Liver (tissue), 8 donors: ENCODE measurements at regions not wholly inside any gene's neighbourhood (a gene's known extent, or its start where the extent isn't known, plus 50 kb on each side); places are given as distances from the start of the nearest gene placed in this dataset.

ENCODE experiments used
- DNase-seq: peaks from one replicate; pipeline ENCODE4 v3.0.0-alpha.2; 2017; ENCODE audit warnings: low spot score
- H3K27ac ChIP-seq, 2 donors: one replicate each; pipeline ENCODE4 v1.7.0; 2013; ENCODE audit warnings: inconsistent platforms in 2 of 2, low read length in 2 of 2, control low read depth in 1 of 2, low read depth in 1 of 2, mild to moderate bottlenecking in 1 of 2
- H3K27me3 ChIP-seq, 4 donors: one replicate each; pipeline versions ENCODE4 v1.6.1 to v1.7.0; 2013; ENCODE audit warnings: low read length in 3 of 4, inconsistent platforms in 1 of 4, mild to moderate bottlenecking in 1 of 4, moderate library complexity in 1 of 4; ENCODE audit not compliant: control insufficient read depth in 4 of 4, insufficient read depth in 4 of 4
- H3K36me3 ChIP-seq, 4 donors: one replicate each; pipeline versions ENCODE4 v1.6.1 to v1.7.0; 2013; ENCODE audit warnings: low read length in 3 of 4, mild to moderate bottlenecking in 3 of 4, low read depth in 1 of 4, moderate library complexity in 1 of 4; ENCODE audit not compliant: control insufficient read depth in 4 of 4, insufficient read depth in 3 of 4
- H3K4me1 ChIP-seq, 4 donors: one replicate each; pipeline versions ENCODE4 v1.6.1 to v1.7.0; 2013; ENCODE audit warnings: low read length in 3 of 4, mild to moderate bottlenecking in 3 of 4, moderate library complexity in 1 of 4; ENCODE audit not compliant: control insufficient read depth in 4 of 4, insufficient read depth in 4 of 4
- H3K4me3 ChIP-seq, 3 donors: one replicate each; pipeline versions ENCODE4 v1.6.1 to v1.7.0; 2013; ENCODE audit warnings: low read length in 3 of 3, control low read depth in 1 of 3, low read depth in 1 of 3, mild to moderate bottlenecking in 1 of 3
- H3K9ac ChIP-seq, 2 donors: one replicate each; pipeline ENCODE4 v1.7.0; 2013; ENCODE audit warnings: low read length in 2 of 2, mild to moderate bottlenecking in 2 of 2, moderate library complexity in 2 of 2, control low read depth in 1 of 2, low read depth in 1 of 2
- H3K9me3 ChIP-seq, 4 donors: one replicate each; pipeline versions ENCODE4 v1.6.1 to v1.7.0; 2013; ENCODE audit warnings: low read length in 3 of 4; ENCODE audit not compliant: control insufficient read depth in 4 of 4
- ATF3 ChIP-seq: IDR thresholded peaks from 2 replicates; pipeline ENCODE4 v1.6.1; 2016; ENCODE audit warnings: antibody characterized with exemption
- CTCF ChIP-seq: fragments of 150-350 bp; IDR thresholded peaks from 2 replicates; pipeline ENCODE4 v1.5.1; 2017; ENCODE audit warnings: improper control_type of control experiment, low read depth, low read length; ENCODE audit not compliant: missing input control
- EGR1 ChIP-seq, 2 donors: IDR thresholded peaks; 2 replicates each; pipeline ENCODE4 v1.6.1; 2016 to 2018; ENCODE audit warnings: antibody characterized with exemption in 2 of 2, low read depth in 2 of 2
- FOXA1 ChIP-seq: IDR thresholded peaks from 2 replicates; pipeline ENCODE4 v1.6.1; 2016; ENCODE audit warnings: antibody characterized with exemption
- FOXA2 ChIP-seq: IDR thresholded peaks from 2 replicates; pipeline ENCODE4 v1.6.1; 2016; ENCODE audit warnings: antibody characterized with exemption
- GABPA ChIP-seq, 2 donors: IDR thresholded peaks in 1 of 2; conservative IDR thresholded peaks in 1 of 2; 2 replicates each; pipeline ENCODE4 v1.6.1; 2016; ENCODE audit warnings: antibody characterized with exemption in 2 of 2, mild to moderate bottlenecking in 1 of 2, moderate library complexity in 1 of 2
- HNF4A ChIP-seq, 2 donors: conservative IDR thresholded peaks; 2 replicates each; pipeline ENCODE4 v1.6.1; 2016; ENCODE audit warnings: antibody characterized with exemption in 2 of 2, mild to moderate bottlenecking in 2 of 2
- HNF4G ChIP-seq: IDR thresholded peaks from 2 replicates; pipeline ENCODE4 v1.6.1; 2016; ENCODE audit warnings: antibody characterized with exemption
- JUND ChIP-seq, 2 donors: IDR thresholded peaks; 2 replicates each; pipeline ENCODE4 v1.6.1; 2016; ENCODE audit warnings: antibody characterized with exemption in 2 of 2
- MAX ChIP-seq: IDR thresholded peaks from 2 replicates; pipeline ENCODE4 v1.6.1; 2016; ENCODE audit warnings: antibody characterized with exemption
- NR2F2 ChIP-seq: IDR thresholded peaks from 2 replicates; pipeline ENCODE4 v1.6.1; 2016; ENCODE audit warnings: antibody characterized with exemption
- RAD21 ChIP-seq, 2 donors: IDR thresholded peaks; 2 replicates each; pipeline ENCODE4 v1.6.1; 2016; ENCODE audit warnings: antibody characterized with exemption in 2 of 2, mild to moderate bottlenecking in 2 of 2
- REST ChIP-seq: IDR thresholded peaks from 2 replicates; pipeline ENCODE4 v1.6.1; 2016; ENCODE audit warnings: antibody characterized with exemption, mild to moderate bottlenecking
- RXRA ChIP-seq, 2 donors: IDR thresholded peaks; 2 replicates each; pipeline ENCODE4 v1.6.1; 2017 to 2018; ENCODE audit warnings: antibody characterized with exemption in 2 of 2, mild to moderate bottlenecking in 1 of 2
- SP1 ChIP-seq: IDR thresholded peaks from 2 replicates; pipeline ENCODE4 v1.6.1; 2018; ENCODE audit warnings: antibody characterized with exemption, mild to moderate bottlenecking
- TAF1 ChIP-seq: conservative IDR thresholded peaks from 2 replicates; pipeline ENCODE4 v1.6.1; 2016; ENCODE audit warnings: antibody characterized with exemption, mild to moderate bottlenecking
- YY1 ChIP-seq: IDR thresholded peaks from 2 replicates; pipeline ENCODE4 v1.6.1; 2016; ENCODE audit warnings: antibody characterized with exemption, mild to moderate bottlenecking
- ZBTB33 ChIP-seq: IDR thresholded peaks from 2 replicates; pipeline ENCODE4 v1.6.1; 2016; ENCODE audit warnings: antibody characterized with exemption
- WGBS: extraction: QIAGEN DNeasy Blood & Tissue Kit; methylation state at CpG from one replicate; pipeline ENCODE4 v1.1.7; 2013; 5-methylcytosine and 5-hydroxymethylcytosine counted together
- donor health status: healthy.
- donor health status: healthy.
- donor health status: healthy.
- donor health status: healthy.
- donor health status: healthy.

GRCh38 chr4:141914746-141915145 lies 278.4 kb downstream of the IL15 start:
- Histone ChIP-seq H3K9me3 (no peaks in the 10 kb centered on the region), H3K4me1 (no peaks in the 10 kb centered on the region), H3K27me3 (no peaks in the 10 kb centered on the region), H3K4me3 (no peak overlapping the region), H3K27ac (no peak overlapping the region), H3K36me3 (no peaks in the 10 kb centered on the region), H3K9ac (no peak overlapping the region)
- no peak for DNase-seq
- TF ChIP-seq ZBTB33, result no peak
- TF ChIP-seq NR2F2, result no peak
- WGBS, result 84% methylated on average over 1 of the region's 1 CpG

GRCh38 chr4:141919649-141920048 lies 283.3 kb downstream of the IL15 start:
- DNase-seq, result no peak
- TF ChIP-seq FOXA1, result no peak
- TF ChIP-seq YY1, result no peak
- TF ChIP-seq NR2F2, result no peak
- no peak for TF ChIP-seq TAF1
- no peak for TF ChIP-seq HNF4G
- TF ChIP-seq HNF4A (conservative IDR thresholded peaks at IDR 0.05), result no peak
- no peak for TF ChIP-seq FOXA2
- 75% methylated on average over 3 of the region's 3 CpGs for WGBS

GRCh38 chr4:141921293-141921692 lies 284.9 kb downstream of the IL15 start:
- no peak for DNase-seq

More at GRCh38 chr4:141919649-141920048, 283.3 kb downstream of the IL15 start:
- H3K4me1 ChIP-seq, result no peaks in the 10 kb centered on the region
- no peak overlapping the region for H3K9ac ChIP-seq
- H3K36me3 ChIP-seq, result no peaks in the 10 kb centered on the region
- H3K27ac ChIP-seq, result no peak overlapping the region
- no peaks in the 10 kb centered on the region for H3K9me3 ChIP-seq
- no peak overlapping the region for H3K4me3 ChIP-seq
- no peaks in the 10 kb centered on the region for H3K27me3 ChIP-seq

More at GRCh38 chr4:141921293-141921692, 284.9 kb downstream of the IL15 start:
- H3K36me3 ChIP-seq, result no peaks in the 10 kb centered on the region
- H3K9ac ChIP-seq, result no peak overlapping the region
- no peaks in the 10 kb centered on the region for H3K27me3 ChIP-seq
- no peaks in the 10 kb centered on the region for H3K9me3 ChIP-seq
- 95% methylated on average over 1 of the region's 1 CpG for WGBS
- H3K27ac ChIP-seq, result no peak overlapping the region
- no peaks in the 10 kb centered on the region for H3K4me1 ChIP-seq
- no peak overlapping the region for H3K4me3 ChIP-seq
- no peak for TF ChIP-seq NR2F2
- TF ChIP-seq RXRA (IDR thresholded peaks at IDR 0.05), result no peak
- TF ChIP-seq FOXA2, result no peak
- TF ChIP-seq ATF3, result no peak
- no peak for TF ChIP-seq MAX
- TF ChIP-seq SP1, result no peak
- TF ChIP-seq EGR1 (IDR thresholded peaks at IDR 0.05; ENCODE audit: low read depth in 2 of 2), result no peak
- TF ChIP-seq HNF4A (conservative IDR thresholded peaks at IDR 0.05), result no peak
- no peak for TF ChIP-seq REST
- TF ChIP-seq TAF1, result no peak
- TF ChIP-seq ZBTB33, result no peak
- TF ChIP-seq JUND (IDR thresholded peaks at IDR 0.05), result no peak
- no peak for TF ChIP-seq CTCF
- TF ChIP-seq HNF4G, result no peak
- TF ChIP-seq YY1, result no peak
- TF ChIP-seq RAD21 (IDR thresholded peaks at IDR 0.05), result no peak
- no peak for TF ChIP-seq GABPA (IDR thresholded peaks at IDR 0.05 in 1 of 2, conservative IDR thresholded peaks at IDR 0.05 in 1 of 2)
- no peak for TF ChIP-seq FOXA1
